Transverse colon (tissue), 4 donors: ENCODE measurements at regions not wholly inside any gene's neighbourhood (a gene's known extent, or its start where the extent isn't known, plus 50 kb on each side); places are given as distances from the start of the nearest gene placed in this dataset.

Source experiments
- EP300 ChIP-seq: sonication (generic); formaldehyde crosslinking; IDR thresholded peaks from one replicate; pipeline ENCODE4 v1.6.1; 2017; ENCODE audit warnings: antibody characterized with exemption, low read depth
- POLR2A ChIP-seq: fragments of 450-650 bp; IDR thresholded peaks from one replicate; pipeline ENCODE4 v1.6.1; 2016; ENCODE audit warnings: antibody characterized with exemption, mild to moderate bottlenecking, moderate library complexity
- POLR2AphosphoS5 ChIP-seq, 3 donors: sonication (generic); formaldehyde crosslinking; IDR thresholded peaks; one replicate each; pipeline ENCODE4 v1.6.1; 2016; ENCODE audit warnings: antibody characterized with exemption in 3 of 3
- TF ChIP-seq, protein P1 (sequence below), 5 experiments: fragments of 200-600 bp in 3 of 5; fragments of 450-650 bp in 2 of 5; sonication (generic) in 3 of 5; IDR thresholded peaks; 1 replicate in 2 of 5; 2 replicates in 3 of 5; pipeline ENCODE4 v1.5.1; 2016 to 2017; ENCODE audit warnings: antibody characterized with exemption in 5 of 5, inconsistent platforms in 3 of 5, mild to moderate bottlenecking in 2 of 5, moderate library complexity in 1 of 5

GRCh38 chr4:31107362-31107761 lies 387.2 kb downstream of the PCDH7 start:
- TF ChIP-seq, protein P1, sequence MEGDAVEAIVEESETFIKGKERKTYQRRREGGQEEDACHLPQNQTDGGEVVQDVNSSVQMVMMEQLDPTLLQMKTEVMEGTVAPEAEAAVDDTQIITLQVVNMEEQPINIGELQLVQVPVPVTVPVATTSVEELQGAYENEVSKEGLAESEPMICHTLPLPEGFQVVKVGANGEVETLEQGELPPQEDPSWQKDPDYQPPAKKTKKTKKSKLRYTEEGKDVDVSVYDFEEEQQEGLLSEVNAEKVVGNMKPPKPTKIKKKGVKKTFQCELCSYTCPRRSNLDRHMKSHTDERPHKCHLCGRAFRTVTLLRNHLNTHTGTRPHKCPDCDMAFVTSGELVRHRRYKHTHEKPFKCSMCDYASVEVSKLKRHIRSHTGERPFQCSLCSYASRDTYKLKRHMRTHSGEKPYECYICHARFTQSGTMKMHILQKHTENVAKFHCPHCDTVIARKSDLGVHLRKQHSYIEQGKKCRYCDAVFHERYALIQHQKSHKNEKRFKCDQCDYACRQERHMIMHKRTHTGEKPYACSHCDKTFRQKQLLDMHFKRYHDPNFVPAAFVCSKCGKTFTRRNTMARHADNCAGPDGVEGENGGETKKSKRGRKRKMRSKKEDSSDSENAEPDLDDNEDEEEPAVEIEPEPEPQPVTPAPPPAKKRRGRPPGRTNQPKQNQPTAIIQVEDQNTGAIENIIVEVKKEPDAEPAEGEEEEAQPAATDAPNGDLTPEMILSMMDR (IDR thresholded peaks at IDR 0.05), result no peak
- TF ChIP-seq POLR2A, result no peak
- no peak for TF ChIP-seq EP300
- no peak for TF ChIP-seq POLR2AphosphoS5 (IDR thresholded peaks at IDR 0.05)
